ENCODE measurements at regions not wholly inside any gene's neighbourhood (a gene's known extent, or its start where the extent isn't known, plus 50 kb on each side); places are given as distances from the start of the nearest gene placed in this dataset.

DNA sequence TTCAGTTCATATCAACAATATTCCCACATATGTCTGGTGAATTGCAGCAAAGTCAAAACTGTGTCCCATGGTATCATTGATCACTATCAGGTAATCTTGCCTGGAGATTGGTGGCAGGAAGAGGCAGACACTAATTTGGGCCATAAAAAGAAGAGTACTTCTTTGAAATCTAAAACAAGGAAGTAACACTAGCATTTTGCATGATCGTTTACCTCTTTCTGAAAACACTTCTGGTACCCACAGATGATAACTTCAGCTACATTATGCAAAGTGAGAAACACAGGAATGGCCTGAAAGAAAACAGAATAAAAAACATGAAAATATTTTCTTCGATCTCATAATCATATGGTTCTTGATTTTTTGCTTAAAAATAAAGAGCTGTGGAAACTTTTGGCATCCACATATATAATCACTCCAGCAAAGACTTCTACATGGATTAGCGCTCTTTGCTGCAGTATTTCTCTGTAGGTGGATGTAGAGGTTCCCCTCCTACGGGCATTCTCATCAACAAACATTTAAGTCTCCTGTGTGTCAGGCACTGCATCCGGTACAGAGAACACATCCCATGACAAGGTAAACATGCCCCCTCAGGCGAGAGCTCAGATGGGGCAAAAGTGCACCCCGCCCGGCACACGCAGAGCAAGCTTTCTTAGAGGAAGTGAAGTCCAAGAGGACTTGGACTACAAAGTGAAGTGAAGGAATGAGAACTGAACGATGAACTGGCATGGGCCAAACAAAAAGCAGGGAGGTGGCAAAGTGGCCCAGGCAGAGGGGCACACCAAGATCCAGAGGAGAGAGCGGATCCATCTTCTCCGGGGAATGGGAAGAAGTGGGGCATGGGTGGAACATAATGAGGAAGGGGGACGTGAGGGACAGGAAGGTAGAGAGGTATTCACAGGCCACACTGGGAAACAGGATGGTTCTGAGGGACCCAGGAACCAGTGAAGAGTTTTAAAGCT lies 68.0 kb upstream of the RIOK3 start (continued):
- TF ChIP-seq RNF219 (CRISPR knock-in tag; IDR thresholded peaks at IDR 0.05): no peak
- TF ChIP-seq, protein P1, sequence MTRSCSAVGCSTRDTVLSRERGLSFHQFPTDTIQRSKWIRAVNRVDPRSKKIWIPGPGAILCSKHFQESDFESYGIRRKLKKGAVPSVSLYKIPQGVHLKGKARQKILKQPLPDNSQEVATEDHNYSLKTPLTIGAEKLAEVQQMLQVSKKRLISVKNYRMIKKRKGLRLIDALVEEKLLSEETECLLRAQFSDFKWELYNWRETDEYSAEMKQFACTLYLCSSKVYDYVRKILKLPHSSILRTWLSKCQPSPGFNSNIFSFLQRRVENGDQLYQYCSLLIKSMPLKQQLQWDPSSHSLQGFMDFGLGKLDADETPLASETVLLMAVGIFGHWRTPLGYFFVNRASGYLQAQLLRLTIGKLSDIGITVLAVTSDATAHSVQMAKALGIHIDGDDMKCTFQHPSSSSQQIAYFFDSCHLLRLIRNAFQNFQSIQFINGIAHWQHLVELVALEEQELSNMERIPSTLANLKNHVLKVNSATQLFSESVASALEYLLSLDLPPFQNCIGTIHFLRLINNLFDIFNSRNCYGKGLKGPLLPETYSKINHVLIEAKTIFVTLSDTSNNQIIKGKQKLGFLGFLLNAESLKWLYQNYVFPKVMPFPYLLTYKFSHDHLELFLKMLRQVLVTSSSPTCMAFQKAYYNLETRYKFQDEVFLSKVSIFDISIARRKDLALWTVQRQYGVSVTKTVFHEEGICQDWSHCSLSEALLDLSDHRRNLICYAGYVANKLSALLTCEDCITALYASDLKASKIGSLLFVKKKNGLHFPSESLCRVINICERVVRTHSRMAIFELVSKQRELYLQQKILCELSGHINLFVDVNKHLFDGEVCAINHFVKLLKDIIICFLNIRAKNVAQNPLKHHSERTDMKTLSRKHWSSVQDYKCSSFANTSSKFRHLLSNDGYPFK (CRISPR knock-in tag; IDR thresholded peaks at IDR 0.05; ENCODE audit: borderline replicate concordance): peak; percentile 28; the same call in 1 of the 2 replicates
- TF ChIP-seq ATM (IDR thresholded peaks at IDR 0.05; ENCODE audit: borderline replicate concordance): no peak
- TF ChIP-seq YY1 (IDR thresholded peaks at IDR 0.05; ENCODE audit: insufficient read depth, insufficient replicate concordance, low read depth, low read length): peak; percentile 52
- TF ChIP-seq FOXJ3 (CRISPR knock-in tag; IDR thresholded peaks at IDR 0.05; ENCODE audit: borderline replicate concordance): peak; percentile 85
- peak; percentile 49; the same call in 1 of the 2 replicates for TF ChIP-seq CBX5 (CRISPR knock-in tag; IDR thresholded peaks at IDR 0.05; ENCODE audit: borderline replicate concordance)
- peak; percentile 63; the same call in 1 of the 2 replicates for TF ChIP-seq ZNF788 (CRISPR knock-in tag; IDR thresholded peaks at IDR 0.05; ENCODE audit: borderline replicate concordance)
- 0 out of 2 replicates have a peak, but pooled peaks have one; percentile 40 for TF ChIP-seq NCOR1 (IDR thresholded peaks at IDR 0.05; ENCODE audit: borderline replicate concordance, low read length)
- TF ChIP-seq ZBTB38 (CRISPR knock-in tag; IDR thresholded peaks at IDR 0.05): peak; percentile 81
- TF ChIP-seq, protein P2, sequence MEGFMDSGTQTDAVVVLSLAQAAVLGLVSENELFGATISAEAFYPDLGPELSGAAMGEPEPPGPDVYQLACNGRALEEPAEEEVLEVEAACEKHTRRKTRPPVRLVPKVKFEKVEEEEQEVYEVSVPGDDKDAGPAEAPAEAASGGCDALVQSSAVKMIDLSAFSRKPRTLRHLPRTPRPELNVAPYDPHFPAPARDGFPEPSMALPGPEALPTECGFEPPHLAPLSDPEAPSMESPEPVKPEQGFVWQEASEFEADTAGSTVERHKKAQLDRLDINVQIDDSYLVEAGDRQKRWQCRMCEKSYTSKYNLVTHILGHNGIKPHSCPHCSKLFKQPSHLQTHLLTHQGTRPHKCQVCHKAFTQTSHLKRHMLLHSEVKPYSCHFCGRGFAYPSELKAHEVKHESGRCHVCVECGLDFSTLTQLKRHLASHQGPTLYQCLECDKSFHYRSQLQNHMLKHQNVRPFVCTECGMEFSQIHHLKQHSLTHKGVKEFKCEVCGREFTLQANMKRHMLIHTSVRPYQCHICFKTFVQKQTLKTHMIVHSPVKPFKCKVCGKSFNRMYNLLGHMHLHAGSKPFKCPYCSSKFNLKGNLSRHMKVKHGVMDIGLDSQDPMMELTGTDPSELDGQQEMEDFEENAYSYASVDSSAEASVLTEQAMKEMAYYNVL (CRISPR knock-in tag; IDR thresholded peaks at IDR 0.05; ENCODE audit: borderline replicate concordance): peak; percentile 62; the same call in 1 of the 2 replicates
- TF ChIP-seq SP4 (CRISPR knock-in tag; IDR thresholded peaks at IDR 0.05): no peak
- 0 out of 2 replicates have a peak, but pooled peaks have one; percentile 33 for TF ChIP-seq ZFX (CRISPR knock-in tag; IDR thresholded peaks at IDR 0.05; ENCODE audit: low read depth)
- 0 out of 2 replicates have a peak, but pooled peaks have one; percentile 21 for TF ChIP-seq ZNF230 (CRISPR knock-in tag; IDR thresholded peaks at IDR 0.05)
- TF ChIP-seq, protein P3, sequence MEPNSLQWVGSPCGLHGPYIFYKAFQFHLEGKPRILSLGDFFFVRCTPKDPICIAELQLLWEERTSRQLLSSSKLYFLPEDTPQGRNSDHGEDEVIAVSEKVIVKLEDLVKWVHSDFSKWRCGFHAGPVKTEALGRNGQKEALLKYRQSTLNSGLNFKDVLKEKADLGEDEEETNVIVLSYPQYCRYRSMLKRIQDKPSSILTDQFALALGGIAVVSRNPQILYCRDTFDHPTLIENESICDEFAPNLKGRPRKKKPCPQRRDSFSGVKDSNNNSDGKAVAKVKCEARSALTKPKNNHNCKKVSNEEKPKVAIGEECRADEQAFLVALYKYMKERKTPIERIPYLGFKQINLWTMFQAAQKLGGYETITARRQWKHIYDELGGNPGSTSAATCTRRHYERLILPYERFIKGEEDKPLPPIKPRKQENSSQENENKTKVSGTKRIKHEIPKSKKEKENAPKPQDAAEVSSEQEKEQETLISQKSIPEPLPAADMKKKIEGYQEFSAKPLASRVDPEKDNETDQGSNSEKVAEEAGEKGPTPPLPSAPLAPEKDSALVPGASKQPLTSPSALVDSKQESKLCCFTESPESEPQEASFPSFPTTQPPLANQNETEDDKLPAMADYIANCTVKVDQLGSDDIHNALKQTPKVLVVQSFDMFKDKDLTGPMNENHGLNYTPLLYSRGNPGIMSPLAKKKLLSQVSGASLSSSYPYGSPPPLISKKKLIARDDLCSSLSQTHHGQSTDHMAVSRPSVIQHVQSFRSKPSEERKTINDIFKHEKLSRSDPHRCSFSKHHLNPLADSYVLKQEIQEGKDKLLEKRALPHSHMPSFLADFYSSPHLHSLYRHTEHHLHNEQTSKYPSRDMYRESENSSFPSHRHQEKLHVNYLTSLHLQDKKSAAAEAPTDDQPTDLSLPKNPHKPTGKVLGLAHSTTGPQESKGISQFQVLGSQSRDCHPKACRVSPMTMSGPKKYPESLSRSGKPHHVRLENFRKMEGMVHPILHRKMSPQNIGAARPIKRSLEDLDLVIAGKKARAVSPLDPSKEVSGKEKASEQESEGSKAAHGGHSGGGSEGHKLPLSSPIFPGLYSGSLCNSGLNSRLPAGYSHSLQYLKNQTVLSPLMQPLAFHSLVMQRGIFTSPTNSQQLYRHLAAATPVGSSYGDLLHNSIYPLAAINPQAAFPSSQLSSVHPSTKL (CRISPR knock-in tag; IDR thresholded peaks at IDR 0.05): peak; percentile 92
- peak; percentile 93 for TF ChIP-seq HDAC2 (CRISPR knock-in tag; IDR thresholded peaks at IDR 0.05)
- peak; percentile 54; the same call in 1 of the 2 replicates for TF ChIP-seq TARDBP (CRISPR knock-in tag; IDR thresholded peaks at IDR 0.05)
